Medulla oblongata (tissue), 1 donor: ENCODE measurements at regions not wholly inside any gene's neighbourhood (a gene's known extent, or its start where the extent isn't known, plus 50 kb on each side); places are given as distances from the start of the nearest gene placed in this dataset.

Source experiments
- DNase-seq: peaks from one replicate; pipeline ENCODE4 v3.0.0-alpha.2; 2015; ENCODE audit errors: extremely low spot score

DNA sequence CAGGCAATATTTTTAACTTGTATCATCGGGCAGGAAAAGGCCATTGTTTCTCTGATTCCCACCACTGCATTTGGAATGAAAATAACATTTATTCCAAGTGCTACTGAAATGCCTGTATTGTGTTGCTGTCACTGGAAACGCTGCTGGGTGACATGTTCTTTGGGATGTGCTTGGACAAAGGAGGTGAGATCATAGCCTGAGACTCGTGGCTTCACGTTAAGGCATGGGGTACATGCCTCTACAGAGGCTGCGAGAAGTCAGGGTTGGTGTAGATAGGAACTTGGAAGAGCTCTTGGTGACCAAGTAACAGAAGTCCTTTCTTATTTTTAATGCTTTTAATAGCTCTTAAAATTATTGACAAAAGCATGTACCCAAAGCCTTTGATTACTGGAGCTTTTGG lies 58.8 kb upstream of the MAF start:
- DNase-seq, result no peak

GRCh38 chr16:79658301-79659033 lies 57.9 kb upstream of the MAF start:
- no peak for DNase-seq

DNA sequence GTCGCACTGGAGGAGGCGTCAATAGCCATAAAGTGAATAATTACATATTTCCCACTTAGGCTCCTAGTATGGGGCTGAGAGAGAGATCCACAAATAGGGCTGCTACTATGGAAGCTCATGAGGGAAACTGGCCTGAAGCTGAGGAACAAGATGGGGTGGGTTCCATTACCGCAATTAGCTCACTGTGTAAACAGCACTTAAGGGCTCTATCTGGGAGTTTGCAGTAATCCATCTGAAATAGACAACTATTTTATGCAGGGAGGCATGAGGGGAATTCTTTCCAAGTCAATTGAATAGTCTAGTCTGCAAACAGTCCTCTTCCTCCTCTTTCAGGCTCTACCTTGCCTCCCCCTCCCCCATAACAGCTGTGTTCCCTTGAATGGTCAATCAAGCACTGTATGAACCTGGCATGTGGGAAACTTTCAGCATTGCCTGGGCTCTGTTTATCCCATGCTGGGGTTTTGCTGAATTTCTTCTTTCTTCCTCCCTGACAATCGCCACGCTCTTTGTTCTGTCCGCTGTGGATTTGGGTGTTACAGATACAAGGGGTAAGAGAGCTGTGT lies 56.1 kb upstream of the MAF start:
- DNase-seq, result no peak

DNA sequence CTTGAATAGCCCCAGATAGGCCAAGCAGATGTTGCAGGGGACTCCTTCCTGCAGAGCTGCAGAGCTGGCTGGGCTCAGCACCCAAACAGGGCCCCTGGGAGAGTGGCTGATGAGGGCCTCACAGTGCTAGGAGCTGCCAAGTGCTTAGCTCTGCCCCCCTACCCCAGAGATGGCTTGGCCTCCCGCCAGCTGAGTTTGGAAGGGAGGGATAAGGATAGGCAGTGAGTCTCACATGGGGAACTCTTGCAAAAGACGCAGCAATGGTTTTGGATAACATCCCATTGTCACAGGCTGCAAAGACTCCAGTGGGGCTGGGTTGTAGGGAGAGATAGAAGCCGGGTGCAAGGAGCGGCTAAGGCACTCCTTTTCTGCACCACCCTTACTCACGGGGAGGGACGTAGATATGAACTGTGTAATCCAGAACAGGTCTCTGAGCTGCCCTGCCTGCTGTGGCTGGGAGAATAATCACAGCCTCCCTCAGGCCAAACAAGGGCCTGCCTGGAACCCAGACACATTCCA lies 52.9 kb upstream of the MAF start:
- peak; percentile 6 for DNase-seq

DNA sequence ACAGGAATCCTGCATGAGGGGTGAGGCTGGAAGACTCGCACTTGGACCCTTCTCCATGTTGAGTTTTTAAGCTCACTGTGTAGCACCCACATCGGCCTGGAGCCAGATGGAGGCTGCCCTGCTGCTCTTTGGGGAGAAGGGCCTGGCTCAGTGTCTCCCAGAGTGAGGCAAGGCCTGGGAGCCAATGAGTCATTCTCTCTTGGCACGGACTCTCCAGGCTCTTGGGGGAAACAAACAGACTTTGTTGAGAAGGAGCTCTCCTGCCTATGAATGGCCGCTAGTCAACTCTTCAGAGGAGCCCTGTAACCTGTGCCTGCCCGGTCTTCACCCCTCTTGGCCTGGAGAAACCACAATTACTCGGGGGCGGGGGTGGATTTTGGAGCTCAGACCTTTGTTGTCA lies 50.8 kb upstream of the MAF start:
- DNase-seq, result peak; percentile 94
